HepG2 (cell line): ENCODE measurements at regions not wholly inside any gene's neighbourhood (a gene's known extent, or its start where the extent isn't known, plus 50 kb on each side); places are given as distances from the start of the nearest gene placed in this dataset.

ENCODE experiments used
- CEBPB ChIP-seq: IDR thresholded peaks from 2 replicates; pipeline ENCODE4 v1.6.1; 2011; ENCODE audit warnings: low read depth, low read length, improper control_type of control experiment, borderline replicate concordance
- TF ChIP-seq, protein P1 (sequence below): sonication (generic); formaldehyde crosslinking; IDR thresholded peaks from one replicate; pipeline ENCODE4 v1.5.1; 2020; ENCODE audit warnings: mild to moderate bottlenecking, missing genetic modification reagents; ENCODE audit errors: not compliant biosample characterization
- TF ChIP-seq, protein P2 (sequence below): sonication (generic); formaldehyde crosslinking; IDR thresholded peaks from 2 replicates; pipeline ENCODE4 v1.4.0; 2020; ENCODE audit warnings: missing genetic modification reagents
- TF ChIP-seq, protein P3 (sequence below): IDR thresholded peaks from 2 replicates; pipeline ENCODE4 v1.6.1; 2016
- TF ChIP-seq, protein P4 (sequence below): sonication (generic); formaldehyde crosslinking; IDR thresholded peaks from 2 replicates; pipeline ENCODE4 v1.4.0; 2020; ENCODE audit warnings: missing genetic modification reagents

DNA sequence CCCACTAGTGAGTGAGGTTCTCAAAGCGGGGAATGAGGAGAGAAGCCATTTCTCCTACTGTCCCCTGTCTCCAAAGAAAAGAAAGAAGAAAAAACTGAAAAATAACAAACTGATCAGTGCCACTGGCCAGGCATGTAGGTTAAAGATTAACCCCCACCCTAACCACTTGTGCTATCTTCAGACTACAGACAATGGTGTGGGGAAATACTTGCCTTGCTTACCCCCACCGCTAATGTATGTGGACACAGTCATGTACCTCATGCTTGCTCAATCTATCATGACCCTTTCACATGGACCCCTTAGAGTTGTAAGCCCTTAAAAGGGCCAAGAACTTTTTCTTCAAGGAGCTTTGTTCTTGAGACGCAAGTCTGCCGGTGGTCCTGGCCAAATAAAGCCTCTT lies 75.9 kb downstream of the EIF1AY start (continued):
- TF ChIP-seq, protein P1, sequence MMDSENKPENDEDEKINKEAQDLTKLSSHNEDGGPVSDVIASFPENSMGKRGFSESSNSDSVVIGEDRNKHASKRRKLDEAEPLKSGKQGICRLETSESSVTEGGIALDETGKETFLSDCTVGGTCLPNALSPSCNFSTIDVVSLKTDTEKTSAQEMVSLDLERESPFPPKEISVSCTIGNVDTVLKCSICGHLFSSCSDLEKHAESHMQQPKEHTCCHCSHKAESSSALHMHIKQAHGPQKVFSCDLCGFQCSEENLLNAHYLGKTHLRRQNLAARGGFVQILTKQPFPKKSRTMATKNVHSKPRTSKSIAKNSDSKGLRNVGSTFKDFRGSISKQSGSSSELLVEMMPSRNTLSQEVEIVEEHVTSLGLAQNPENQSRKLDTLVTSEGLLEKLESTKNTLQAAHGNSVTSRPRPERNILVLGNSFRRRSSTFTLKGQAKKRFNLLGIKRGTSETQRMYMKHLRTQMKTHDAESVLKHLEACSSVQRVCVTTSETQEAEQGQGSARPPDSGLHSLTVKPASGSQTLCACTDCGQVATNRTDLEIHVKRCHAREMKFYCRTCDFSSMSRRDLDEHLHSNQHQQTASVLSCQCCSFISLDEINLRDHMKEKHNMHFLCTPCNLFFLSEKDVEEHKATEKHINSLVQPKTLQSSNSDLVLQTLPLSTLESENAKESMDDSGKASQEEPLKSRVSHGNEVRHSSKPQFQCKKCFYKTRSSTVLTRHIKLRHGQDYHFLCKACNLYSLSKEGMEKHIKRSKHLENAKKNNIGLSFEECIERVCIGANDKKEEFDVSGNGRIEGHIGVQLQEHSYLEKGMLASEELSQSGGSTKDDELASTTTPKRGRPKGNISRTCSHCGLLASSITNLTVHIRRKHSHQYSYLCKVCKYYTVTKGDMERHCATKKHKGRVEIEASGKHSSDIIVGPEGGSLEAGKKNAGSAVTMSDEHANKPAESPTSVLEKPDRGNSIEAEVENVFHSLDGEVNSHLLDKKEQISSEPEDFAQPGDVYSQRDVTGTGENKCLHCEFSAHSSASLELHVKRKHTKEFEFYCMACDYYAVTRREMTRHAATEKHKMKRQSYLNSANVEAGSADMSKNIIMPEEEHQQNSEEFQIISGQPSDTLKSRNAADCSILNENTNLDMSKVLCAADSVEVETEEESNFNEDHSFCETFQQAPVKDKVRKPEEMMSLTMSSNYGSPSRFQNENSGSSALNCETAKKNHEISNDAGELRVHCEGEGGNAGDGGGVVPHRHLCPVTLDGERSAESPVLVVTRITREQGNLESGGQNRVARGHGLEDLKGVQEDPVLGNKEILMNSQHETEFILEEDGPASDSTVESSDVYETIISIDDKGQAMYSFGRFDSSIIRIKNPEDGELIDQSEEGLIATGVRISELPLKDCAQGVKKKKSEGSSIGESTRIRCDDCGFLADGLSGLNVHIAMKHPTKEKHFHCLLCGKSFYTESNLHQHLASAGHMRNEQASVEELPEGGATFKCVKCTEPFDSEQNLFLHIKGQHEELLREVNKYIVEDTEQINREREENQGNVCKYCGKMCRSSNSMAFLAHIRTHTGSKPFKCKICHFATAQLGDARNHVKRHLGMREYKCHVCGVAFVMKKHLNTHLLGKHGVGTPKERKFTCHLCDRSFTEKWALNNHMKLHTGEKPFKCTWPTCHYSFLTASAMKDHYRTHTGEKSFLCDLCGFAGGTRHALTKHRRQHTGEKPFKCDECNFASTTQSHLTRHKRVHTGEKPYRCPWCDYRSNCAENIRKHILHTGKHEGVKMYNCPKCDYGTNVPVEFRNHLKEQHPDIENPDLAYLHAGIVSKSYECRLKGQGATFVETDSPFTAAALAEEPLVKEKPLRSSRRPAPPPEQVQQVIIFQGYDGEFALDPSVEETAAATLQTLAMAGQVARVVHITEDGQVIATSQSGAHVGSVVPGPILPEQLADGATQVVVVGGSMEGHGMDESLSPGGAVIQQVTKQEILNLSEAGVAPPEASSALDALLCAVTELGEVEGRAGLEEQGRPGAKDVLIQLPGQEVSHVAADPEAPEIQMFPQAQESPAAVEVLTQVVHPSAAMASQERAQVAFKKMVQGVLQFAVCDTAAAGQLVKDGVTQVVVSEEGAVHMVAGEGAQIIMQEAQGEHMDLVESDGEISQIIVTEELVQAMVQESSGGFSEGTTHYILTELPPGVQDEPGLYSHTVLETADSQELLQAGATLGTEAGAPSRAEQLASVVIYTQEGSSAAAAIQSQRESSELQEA (CRISPR knock-in tag): no peak
- TF ChIP-seq CEBPB: peak; percentile 29; the same call in 1 of the 2 replicates
- TF ChIP-seq, protein P2, sequence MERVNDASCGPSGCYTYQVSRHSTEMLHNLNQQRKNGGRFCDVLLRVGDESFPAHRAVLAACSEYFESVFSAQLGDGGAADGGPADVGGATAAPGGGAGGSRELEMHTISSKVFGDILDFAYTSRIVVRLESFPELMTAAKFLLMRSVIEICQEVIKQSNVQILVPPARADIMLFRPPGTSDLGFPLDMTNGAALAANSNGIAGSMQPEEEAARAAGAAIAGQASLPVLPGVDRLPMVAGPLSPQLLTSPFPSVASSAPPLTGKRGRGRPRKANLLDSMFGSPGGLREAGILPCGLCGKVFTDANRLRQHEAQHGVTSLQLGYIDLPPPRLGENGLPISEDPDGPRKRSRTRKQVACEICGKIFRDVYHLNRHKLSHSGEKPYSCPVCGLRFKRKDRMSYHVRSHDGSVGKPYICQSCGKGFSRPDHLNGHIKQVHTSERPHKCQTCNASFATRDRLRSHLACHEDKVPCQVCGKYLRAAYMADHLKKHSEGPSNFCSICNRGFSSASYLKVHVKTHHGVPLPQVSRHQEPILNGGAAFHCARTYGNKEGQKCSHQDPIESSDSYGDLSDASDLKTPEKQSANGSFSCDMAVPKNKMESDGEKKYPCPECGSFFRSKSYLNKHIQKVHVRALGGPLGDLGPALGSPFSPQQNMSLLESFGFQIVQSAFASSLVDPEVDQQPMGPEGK: peak; percentile 77
- TF ChIP-seq, protein P3, sequence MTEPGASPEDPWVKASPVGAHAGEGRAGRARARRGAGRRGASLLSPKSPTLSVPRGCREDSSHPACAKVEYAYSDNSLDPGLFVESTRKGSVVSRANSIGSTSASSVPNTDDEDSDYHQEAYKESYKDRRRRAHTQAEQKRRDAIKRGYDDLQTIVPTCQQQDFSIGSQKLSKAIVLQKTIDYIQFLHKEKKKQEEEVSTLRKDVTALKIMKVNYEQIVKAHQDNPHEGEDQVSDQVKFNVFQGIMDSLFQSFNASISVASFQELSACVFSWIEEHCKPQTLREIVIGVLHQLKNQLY (CRISPR knock-in tag): 0 out of 2 replicates have a peak, but pooled peaks have one; percentile 36
- TF ChIP-seq, protein P4, sequence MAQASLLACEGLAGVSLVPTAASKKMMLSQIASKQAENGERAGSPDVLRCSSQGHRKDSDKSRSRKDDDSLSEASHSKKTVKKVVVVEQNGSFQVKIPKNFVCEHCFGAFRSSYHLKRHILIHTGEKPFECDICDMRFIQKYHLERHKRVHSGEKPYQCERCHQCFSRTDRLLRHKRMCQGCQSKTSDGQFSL: no peak
